Brain microvascular endothelial cell (primary cell): ENCODE measurements at regions not wholly inside any gene's neighbourhood (a gene's known extent, or its start where the extent isn't known, plus 50 kb on each side); places are given as distances from the start of the nearest gene placed in this dataset.

Source experiments
- DNase-seq: peaks from one replicate; pipeline ENCODE4 v3.0.0-alpha.2; 2020
- H3K27ac ChIP-seq: fragments of 250-450 bp; sonication (Bioruptor Pico); 2 replicates; pipeline ENCODE4 v1.5.1; 2020; ENCODE audit warnings: mild to moderate bottlenecking, moderate library complexity
- H3K27me3 ChIP-seq: fragments of 250-450 bp; sonication (Bioruptor Pico); replicated peaks from 2 replicates; pipeline ENCODE4 v1.5.1; 2020; ENCODE audit warnings: mild to moderate bottlenecking
- H3K36me3 ChIP-seq: fragments of 250-450 bp; sonication (Bioruptor Pico); replicated peaks from 2 replicates; pipeline ENCODE4 v1.5.1; 2020; ENCODE audit warnings: mild to moderate bottlenecking
- H3K4me3 ChIP-seq: 2 replicates; pipeline ENCODE4 v1.5.1; 2011; ENCODE audit warnings: low read depth, mild to moderate bottlenecking, control low read depth, low read length, moderate library complexity
- in situ Hi-C: cut with HindIII; loops from 2 replicates; pipeline ENCODE4 v1.10.0; 2017; ENCODE audit warnings: low sequenced_read_pairs, low pct_ligation_motif_present
- TF ChIP-seq, protein P1 (sequence below): IDR thresholded peaks from 2 replicates; pipeline ENCODE4 v1.5.1; 2011; ENCODE audit warnings: low read depth, mild to moderate bottlenecking, moderate library complexity, low read length, control low read depth, inconsistent platforms; ENCODE audit errors: missing control alignments

DNA sequence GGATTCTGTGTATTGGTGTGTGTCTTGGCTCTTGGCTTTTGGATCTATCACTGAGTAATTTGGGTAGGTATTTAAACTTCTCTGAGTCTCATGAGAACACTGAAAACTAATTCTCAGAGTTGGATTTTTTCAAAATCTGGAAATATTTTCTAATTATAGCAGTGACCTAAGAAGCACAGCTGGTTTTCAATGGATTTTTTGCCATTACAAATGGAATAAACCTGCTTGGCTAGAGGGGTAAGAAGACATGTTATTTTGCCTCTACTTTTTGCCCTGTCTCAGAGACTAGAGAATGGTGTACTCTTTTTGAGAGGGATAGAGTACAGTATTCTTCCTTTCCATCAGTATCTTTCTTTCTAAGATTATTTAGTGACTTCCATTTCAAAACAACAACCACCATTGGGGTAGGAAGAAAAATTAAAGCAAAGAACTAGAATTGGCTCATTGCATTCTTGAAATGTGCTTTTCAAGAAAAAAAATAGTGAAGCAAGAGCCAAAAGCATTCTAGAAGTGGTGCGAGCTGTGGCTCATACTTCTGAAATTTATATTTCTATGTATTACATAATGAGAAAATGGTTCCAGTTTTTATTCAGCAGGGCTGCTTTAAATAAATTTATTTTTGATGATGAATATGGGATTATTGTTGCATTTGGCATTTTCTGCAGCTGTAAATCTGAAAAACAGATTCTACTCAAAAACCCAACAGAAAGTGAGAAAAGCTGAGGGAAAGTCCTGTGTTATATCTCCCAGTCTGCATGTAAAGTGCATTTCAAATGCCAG lies 850.2 kb upstream of the SLIT2 start:
- no peaks in the 10 kb centered on the region for H3K36me3 ChIP-seq
- TF ChIP-seq, protein P1, sequence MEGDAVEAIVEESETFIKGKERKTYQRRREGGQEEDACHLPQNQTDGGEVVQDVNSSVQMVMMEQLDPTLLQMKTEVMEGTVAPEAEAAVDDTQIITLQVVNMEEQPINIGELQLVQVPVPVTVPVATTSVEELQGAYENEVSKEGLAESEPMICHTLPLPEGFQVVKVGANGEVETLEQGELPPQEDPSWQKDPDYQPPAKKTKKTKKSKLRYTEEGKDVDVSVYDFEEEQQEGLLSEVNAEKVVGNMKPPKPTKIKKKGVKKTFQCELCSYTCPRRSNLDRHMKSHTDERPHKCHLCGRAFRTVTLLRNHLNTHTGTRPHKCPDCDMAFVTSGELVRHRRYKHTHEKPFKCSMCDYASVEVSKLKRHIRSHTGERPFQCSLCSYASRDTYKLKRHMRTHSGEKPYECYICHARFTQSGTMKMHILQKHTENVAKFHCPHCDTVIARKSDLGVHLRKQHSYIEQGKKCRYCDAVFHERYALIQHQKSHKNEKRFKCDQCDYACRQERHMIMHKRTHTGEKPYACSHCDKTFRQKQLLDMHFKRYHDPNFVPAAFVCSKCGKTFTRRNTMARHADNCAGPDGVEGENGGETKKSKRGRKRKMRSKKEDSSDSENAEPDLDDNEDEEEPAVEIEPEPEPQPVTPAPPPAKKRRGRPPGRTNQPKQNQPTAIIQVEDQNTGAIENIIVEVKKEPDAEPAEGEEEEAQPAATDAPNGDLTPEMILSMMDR, result no peak
- no peaks in the 10 kb centered on the region for H3K27me3 ChIP-seq
- H3K4me3 ChIP-seq, result no peak overlapping the region
- no peak for DNase-seq
- in situ Hi-C loops, result no loop called here
- H3K27ac ChIP-seq, result no peak overlapping the region

DNA sequence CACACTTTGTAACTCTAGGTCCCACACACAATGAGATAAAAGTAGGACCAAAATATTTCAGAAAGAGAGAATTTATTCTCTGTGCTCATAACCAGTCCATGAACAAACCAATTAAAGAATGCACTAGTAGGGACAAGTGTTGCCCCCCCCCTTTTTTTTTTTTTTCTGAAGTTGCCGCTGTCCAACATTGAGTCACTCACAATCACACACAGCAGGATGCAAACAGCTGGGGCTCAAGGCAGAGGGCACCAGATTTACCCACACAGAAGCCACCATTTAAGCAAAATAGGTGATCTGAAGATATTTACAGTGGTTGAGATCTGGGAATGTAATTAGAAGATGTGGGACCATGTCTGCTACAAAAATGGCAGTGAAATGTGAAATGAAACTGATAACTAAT lies 850.9 kb upstream of the SLIT2 start:
- in situ Hi-C loops, result no loop called here

DNA sequence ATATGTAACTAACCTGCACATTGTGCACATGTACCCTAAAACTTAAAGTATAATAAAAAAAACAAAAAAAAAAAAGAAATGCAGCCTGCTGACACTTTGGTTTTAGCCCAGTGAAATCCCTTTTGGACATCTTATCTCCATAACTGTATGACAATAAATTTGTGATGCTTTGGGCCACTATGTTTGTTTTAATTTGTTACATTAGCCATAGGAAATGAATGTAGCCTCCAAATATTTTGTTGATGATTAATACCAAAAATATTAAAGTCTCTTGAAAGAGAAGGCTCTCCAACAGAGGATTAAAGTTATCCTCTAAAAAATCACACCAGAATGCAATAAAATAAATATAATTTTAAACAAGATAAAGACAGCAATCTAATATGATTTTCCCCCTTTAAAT lies 852.7 kb upstream of the SLIT2 start:
- in situ Hi-C loops, result no loop called here
- no peaks in the 10 kb centered on the region for H3K36me3 ChIP-seq

More for the DNA sequence above, 850.9 kb upstream of the SLIT2 start:
- Histone ChIP-seq H3K4me3 (no peak overlapping the region), H3K36me3 (no peaks in the 10 kb centered on the region), H3K27ac (no peak overlapping the region), H3K27me3 (no peaks in the 10 kb centered on the region)
- TF ChIP-seq, protein P1, result no peak
- no peak for DNase-seq

DNA sequence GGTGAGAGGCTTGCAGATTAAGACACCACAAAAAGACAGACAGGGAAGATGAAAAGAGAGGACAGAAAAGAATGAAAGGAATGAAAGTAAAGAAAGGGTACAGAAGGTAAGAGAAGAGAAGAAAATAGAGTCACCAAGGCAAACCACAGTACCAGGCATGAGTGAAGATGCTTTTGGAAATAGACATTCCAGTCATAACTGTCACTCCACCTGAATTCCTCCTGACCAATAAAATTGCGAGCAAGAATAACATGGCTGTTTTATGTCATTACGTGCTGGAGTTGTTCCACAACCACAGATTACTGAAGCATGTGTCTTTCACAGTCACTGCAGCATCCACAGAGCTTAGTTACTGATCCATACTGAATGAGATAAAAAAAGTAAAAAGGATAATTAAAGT lies 864.9 kb upstream of the SLIT2 start:
- TF ChIP-seq, protein P1, result no peak
- H3K4me3 ChIP-seq, result no peak overlapping the region
- in situ Hi-C loops, result no loop called here
- H3K36me3 ChIP-seq, result no peaks in the 10 kb centered on the region
- H3K27ac ChIP-seq, result no peak overlapping the region
- DNase-seq, result no peak
- no peaks in the 10 kb centered on the region for H3K27me3 ChIP-seq

More for the DNA sequence above, 852.7 kb upstream of the SLIT2 start:
- no peak overlapping the region for H3K4me3 ChIP-seq
- no peak overlapping the region for H3K27ac ChIP-seq
- no peak for DNase-seq
- TF ChIP-seq, protein P1, result no peak
- no peaks in the 10 kb centered on the region for H3K27me3 ChIP-seq

DNA sequence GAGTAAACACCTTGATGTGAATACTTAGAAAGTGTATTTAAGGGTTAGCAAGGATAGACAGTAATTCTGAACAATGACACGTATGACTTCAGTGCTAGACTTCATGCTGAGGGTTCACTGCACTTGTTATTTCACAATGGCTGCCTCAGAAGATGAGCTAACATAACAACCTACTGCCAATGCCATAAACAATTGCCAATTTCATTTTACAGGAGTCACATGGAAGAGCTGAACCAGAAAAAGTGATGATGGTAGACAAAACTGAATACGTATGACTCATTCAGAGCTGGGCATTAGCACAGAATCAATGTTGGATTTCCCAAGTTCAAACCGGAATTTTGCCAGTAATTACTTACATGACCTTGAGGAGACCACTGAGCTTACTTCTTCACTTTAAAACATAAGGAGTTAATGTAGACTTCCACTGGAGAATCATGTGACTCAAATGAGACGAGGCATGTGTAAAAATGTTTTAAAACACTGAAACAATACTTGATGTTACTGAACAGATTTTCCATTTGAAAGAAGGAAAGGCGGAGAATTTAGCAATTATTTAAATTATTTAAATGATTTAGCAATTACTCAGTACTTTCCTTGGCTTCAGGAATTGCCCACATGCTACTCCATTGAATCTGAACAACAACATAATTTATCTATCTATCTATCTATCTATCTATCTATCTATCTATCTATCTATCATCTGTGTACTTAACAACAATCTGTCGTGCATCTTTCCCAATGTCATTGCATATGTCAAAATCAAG lies 868.5 kb upstream of the SLIT2 start:
- H3K27me3 ChIP-seq, result no peaks in the 10 kb centered on the region
- TF ChIP-seq, protein P1, result no peak
- no peak for DNase-seq
- no peak overlapping the region for H3K4me3 ChIP-seq
- no peak overlapping the region for H3K27ac ChIP-seq
- in situ Hi-C loops, result no loop called here
- H3K36me3 ChIP-seq, result no peaks in the 10 kb centered on the region
